Skeletal muscle satellite cell (primary cell): ENCODE measurements at regions not wholly inside any gene's neighbourhood (a gene's known extent, or its start where the extent isn't known, plus 50 kb on each side); places are given as distances from the start of the nearest gene placed in this dataset.
"Not testable (repeated sequence)": the region's sequence is repeated elsewhere in the genome, so short reads cannot be mapped to it uniquely, and the experiment has no call there.

ENCODE experiments used
- H3K27me3 ChIP-seq: 2 replicates; pipeline ENCODE4 v1.7.0; 2013; ENCODE audit warnings: low read length; ENCODE audit not compliant: control insufficient read depth, insufficient read depth
- H3K36me3 ChIP-seq: 2 replicates; pipeline ENCODE4 v1.7.0; 2013; ENCODE audit warnings: mild to moderate bottlenecking, control low read depth, low read length; ENCODE audit not compliant: insufficient read depth
- H3K4me1 ChIP-seq: 2 replicates; pipeline ENCODE4 v1.7.0; 2013; ENCODE audit warnings: low read length; ENCODE audit not compliant: control insufficient read depth, insufficient read depth
- H3K4me2 ChIP-seq: 2 replicates; pipeline ENCODE4 v1.7.0; 2013; ENCODE audit warnings: mild to moderate bottlenecking, low read length
- H3K4me3 ChIP-seq: 2 replicates; pipeline ENCODE4 v1.7.0; 2013; ENCODE audit warnings: low read length
- H3K9ac ChIP-seq: 2 replicates; pipeline ENCODE4 v1.7.0; 2013; ENCODE audit warnings: mild to moderate bottlenecking, low read depth, low read length, moderate library complexity
- H3K9me3 ChIP-seq: replicated peaks from 2 replicates; pipeline ENCODE4 v1.7.0; 2013; ENCODE audit warnings: mild to moderate bottlenecking, control low read depth, low read length

GRCh38 chr9:75231167-75231566, 142.9 kb downstream of the OSTF1 start:
- Histone ChIP-seq H3K9me3 (no peaks in the 10 kb centered on the region), H3K27me3 (no peaks in the 10 kb centered on the region), H3K4me1 (peaks cover 11% of the 10 kb centered on the region), H3K9ac (no peak overlapping the region), H3K4me3 (no peak overlapping the region), H3K36me3 (no peaks in the 10 kb centered on the region), H3K4me2 (no peak overlapping the region)

- H3K9me3 ChIP-seq, result no peaks in the 10 kb centered on the region
- no peak overlapping the region for H3K4me2 ChIP-seq
- no peaks in the 10 kb centered on the region for H3K36me3 ChIP-seq
- no peak overlapping the region for H3K9ac ChIP-seq
- H3K4me1 ChIP-seq, result peaks cover 11% of the 10 kb centered on the region
- no peaks in the 10 kb centered on the region for H3K27me3 ChIP-seq
- H3K4me3 ChIP-seq, result no peak overlapping the region
These were observed 144.7 kb downstream of the OSTF1 start for GRCh38 chr9:75233011-75233410.

GRCh38 chr9:75235632-75236031, 147.3 kb downstream of the OSTF1 start:
- Histone ChIP-seq H3K27me3 (no peaks in the 10 kb centered on the region), H3K9ac (no peak overlapping the region), H3K4me1 (peaks cover 11% of the 10 kb centered on the region), H3K4me2 (no peak overlapping the region), H3K4me3 (no peak overlapping the region), H3K9me3 (no peaks in the 10 kb centered on the region), H3K36me3 (no peaks in the 10 kb centered on the region)

- Histone ChIP-seq H3K27me3 (peaks cover 7% of the 10 kb centered on the region), H3K4me2 (no peak overlapping the region), H3K36me3 (no peaks in the 10 kb centered on the region), H3K9ac (no peak overlapping the region), H3K4me1 (peaks cover under 1% of the 10 kb centered on the region), H3K4me3 (no peak overlapping the region), H3K9me3 (no peaks in the 10 kb centered on the region)
These were observed 150.1 kb downstream of the OSTF1 start for GRCh38 chr9:75238311-75238976.

- Histone ChIP-seq H3K9ac (no peak overlapping the region), H3K9me3 (no peaks in the 10 kb centered on the region), H3K4me3 (no peak overlapping the region), H3K4me2 (no peak overlapping the region), H3K36me3 (no peaks in the 10 kb centered on the region), H3K27me3 (peaks cover 7% of the 10 kb centered on the region), H3K4me1 (no peaks in the 10 kb centered on the region)
These were observed 150.9 kb downstream of the OSTF1 start for GRCh38 chr9:75239176-75239575.

GRCh38 chr9:75242426-75242825, 154.1 kb downstream of the OSTF1 start:
- H3K4me3 ChIP-seq, result no peak overlapping the region
- no peak overlapping the region for H3K9ac ChIP-seq
- H3K4me2 ChIP-seq, result no peak overlapping the region
- no peaks in the 10 kb centered on the region for H3K36me3 ChIP-seq
- H3K4me1 ChIP-seq, result no peaks in the 10 kb centered on the region
- no peaks in the 10 kb centered on the region for H3K9me3 ChIP-seq
- peaks cover 7% of the 10 kb centered on the region for H3K27me3 ChIP-seq

- H3K36me3 ChIP-seq, result no peaks in the 10 kb centered on the region
- no peaks in the 10 kb centered on the region for H3K9me3 ChIP-seq
- H3K27me3 ChIP-seq, result peaks cover 4% of the 10 kb centered on the region
- no peak overlapping the region for H3K9ac ChIP-seq
- H3K4me2 ChIP-seq, result no peak overlapping the region
- H3K4me1 ChIP-seq, result no peaks in the 10 kb centered on the region
- no peak overlapping the region for H3K4me3 ChIP-seq
These were observed 158.6 kb downstream of the OSTF1 start for GRCh38 chr9:75246949-75247348.

GRCh38 chr9:75265525-75265972, 177.2 kb downstream of the OSTF1 start:
- Histone ChIP-seq H3K27me3 (no peaks in the 10 kb centered on the region), H3K4me3 (no peak overlapping the region), H3K4me2 (no peak overlapping the region), H3K9ac (no peak overlapping the region), H3K9me3 (no peaks in the 10 kb centered on the region), H3K4me1 (no peaks in the 10 kb centered on the region), H3K36me3 (no peaks in the 10 kb centered on the region)

GRCh38 chr9:75269197-75269596, 180.9 kb downstream of the OSTF1 start:
- Histone ChIP-seq H3K27me3 (no peaks in the 10 kb centered on the region), H3K36me3 (no peaks in the 10 kb centered on the region), H3K9me3 (no peaks in the 10 kb centered on the region), H3K4me2 (no peak overlapping the region), H3K4me3 (no peak overlapping the region), H3K9ac (no peak overlapping the region), H3K4me1 (no peaks in the 10 kb centered on the region)

- not testable (repeated sequence) for H3K9me3 ChIP-seq, H3K4me2 ChIP-seq, H3K4me1 ChIP-seq, H3K4me3 ChIP-seq, H3K27me3 ChIP-seq, H3K36me3 ChIP-seq, H3K9ac ChIP-seq
These were observed 184.7 kb downstream of the OSTF1 start for GRCh38 chr9:75273055-75273454.

GRCh38 chr9:75274781-75275180, 186.5 kb downstream of the OSTF1 start:
- Histone ChIP-seq H3K4me2 (no peak overlapping the region), H3K4me1 (no peaks in the 10 kb centered on the region), H3K27me3 (no peaks in the 10 kb centered on the region), H3K9me3 (no peaks in the 10 kb centered on the region), H3K36me3 (no peaks in the 10 kb centered on the region), H3K4me3 (no peak overlapping the region), H3K9ac (no peak overlapping the region)

GRCh38 chr9:75282047-75282446, 193.7 kb downstream of the OSTF1 start:
- Histone ChIP-seq H3K36me3 (no peaks in the 10 kb centered on the region), H3K4me3 (no peak overlapping the region), H3K4me1 (no peaks in the 10 kb centered on the region), H3K4me2 (no peak overlapping the region), H3K27me3 (no peaks in the 10 kb centered on the region), H3K9me3 (no peaks in the 10 kb centered on the region), H3K9ac (no peak overlapping the region)
